NCI-H187 (cell line): ENCODE measurements at regions not wholly inside any gene's neighbourhood (a gene's known extent, or its start where the extent isn't known, plus 50 kb on each side); places are given as distances from the start of the nearest gene placed in this dataset.
"Not testable (repeated sequence)": the region's sequence is repeated elsewhere in the genome, so short reads cannot be mapped to it uniquely, and the experiment has no call there.

ENCODE experiments used
- DNase-seq, 2 experiments: peaks; one replicate each; lab custom pipeline; 2025; lab: John Stamatoyannopoulos, UW

DNA sequence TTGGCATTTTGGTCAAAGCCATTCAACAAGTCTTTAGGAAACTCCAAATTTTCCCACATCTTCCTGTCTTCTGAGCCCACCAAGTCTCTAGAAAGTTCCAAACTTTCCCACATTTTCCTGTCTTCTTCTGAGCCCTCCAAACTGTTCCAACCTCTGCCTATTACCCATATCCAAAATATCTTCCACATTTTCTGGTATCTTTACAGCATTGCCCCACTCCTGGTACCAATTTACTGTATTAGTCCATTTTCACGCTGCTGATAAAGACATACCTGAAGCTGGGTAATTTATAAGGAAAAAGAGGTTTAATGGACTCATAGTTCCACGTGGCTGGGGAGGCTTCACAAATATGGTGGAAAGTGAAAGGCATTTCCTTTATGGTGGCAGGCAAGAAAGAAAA lies 56.1 kb upstream of the GABRA3 start:
- DNase-seq: not testable (repeated sequence)

DNA sequence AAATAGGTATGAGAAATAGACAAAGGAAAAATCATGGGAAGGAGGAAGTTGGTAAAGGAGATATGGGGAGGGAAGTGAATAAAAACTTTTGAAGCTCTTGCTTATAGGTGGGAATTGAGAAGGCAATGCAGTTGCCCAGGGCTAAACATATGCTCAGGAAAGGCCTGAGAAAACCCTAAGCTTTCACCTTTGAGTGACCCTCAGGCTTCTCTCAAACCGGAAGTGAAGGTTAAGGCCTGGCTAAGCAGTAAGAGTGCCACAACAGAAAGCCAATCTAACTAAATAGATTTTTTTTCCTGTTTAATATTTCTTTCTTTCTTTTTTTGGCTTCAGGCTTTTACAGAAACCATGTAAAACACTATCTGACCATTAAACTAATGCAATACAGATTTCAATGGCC lies 69.5 kb upstream of the GABRA3 start:
- no peak for DNase-seq

GRCh38 chrX:152528193-152528592 lies 77.1 kb upstream of the GABRA3 start:
- DNase-seq: no peak

- DNase-seq: no peak
Measured at GRCh38 chrX:152530967-152531366, 79.9 kb upstream of the GABRA3 start.

GRCh38 chrX:152537373-152537772 lies 86.3 kb upstream of the GABRA3 start:
- DNase-seq: peak; percentile 9 to 37

DNA sequence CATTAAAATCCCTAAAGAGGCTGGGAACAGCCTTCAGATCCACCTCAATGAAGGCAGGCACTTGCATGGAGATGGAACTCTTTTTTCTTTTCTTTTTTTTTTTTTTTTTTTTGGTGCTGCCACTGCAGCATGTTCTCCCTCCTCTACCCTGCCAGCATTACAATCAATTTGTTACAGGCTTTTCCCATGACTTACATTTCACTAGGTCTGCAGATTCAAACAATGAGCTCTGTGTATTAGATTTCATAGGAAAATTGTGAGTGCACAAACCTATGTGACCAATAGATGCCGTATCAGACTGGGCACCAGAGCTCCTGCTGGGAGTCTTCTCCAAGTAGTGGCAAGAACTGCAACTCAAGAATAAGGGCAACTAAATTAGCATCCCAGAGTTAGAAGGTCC lies 63.8 kb upstream of the GABRQ start:
- no peak for DNase-seq

- DNase-seq: no peak
Measured at GRCh38 chrX:152575331-152575730, 62.4 kb upstream of the GABRQ start.

DNA sequence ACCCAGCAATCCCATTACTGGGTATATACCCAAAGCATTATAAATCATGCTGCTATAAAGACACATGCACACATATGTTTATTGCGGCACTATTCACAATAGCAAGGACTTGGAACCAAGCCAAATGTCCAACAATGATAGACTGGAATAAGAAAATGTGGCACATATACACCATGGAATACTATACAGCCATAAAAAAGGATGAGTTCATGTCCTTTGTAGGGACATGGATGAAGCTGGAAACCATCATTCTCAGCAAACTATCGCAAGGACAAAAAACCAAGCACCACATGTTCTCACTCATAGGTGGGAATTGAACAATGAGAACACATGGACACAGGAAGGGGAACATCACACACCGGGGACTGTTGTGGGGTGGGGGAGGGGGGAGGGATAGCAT lies 50.2 kb upstream of the GABRQ start:
- not testable (repeated sequence) for DNase-seq
